ENCODE measurements at regions not wholly inside any gene's neighbourhood (a gene's known extent, or its start where the extent isn't known, plus 50 kb on each side); places are given as distances from the start of the nearest gene placed in this dataset.

GRCh38 chr1:195768377-195768776, 839.9 kb downstream of the KCNT2 start:
- Mint-ChIP-seq H3K36me3 (no peaks in the 10 kb centered on the region), H3K4me3 (no peak overlapping the region), H3K27ac (no peak overlapping the region), H3K9me3 (no peaks in the 10 kb centered on the region), H3K4me1 (no peaks in the 10 kb centered on the region), H3K27me3 (ENCODE audit: insufficient read depth, low read depth) (no peaks in the 10 kb centered on the region)
- TF ChIP-seq, protein P1, sequence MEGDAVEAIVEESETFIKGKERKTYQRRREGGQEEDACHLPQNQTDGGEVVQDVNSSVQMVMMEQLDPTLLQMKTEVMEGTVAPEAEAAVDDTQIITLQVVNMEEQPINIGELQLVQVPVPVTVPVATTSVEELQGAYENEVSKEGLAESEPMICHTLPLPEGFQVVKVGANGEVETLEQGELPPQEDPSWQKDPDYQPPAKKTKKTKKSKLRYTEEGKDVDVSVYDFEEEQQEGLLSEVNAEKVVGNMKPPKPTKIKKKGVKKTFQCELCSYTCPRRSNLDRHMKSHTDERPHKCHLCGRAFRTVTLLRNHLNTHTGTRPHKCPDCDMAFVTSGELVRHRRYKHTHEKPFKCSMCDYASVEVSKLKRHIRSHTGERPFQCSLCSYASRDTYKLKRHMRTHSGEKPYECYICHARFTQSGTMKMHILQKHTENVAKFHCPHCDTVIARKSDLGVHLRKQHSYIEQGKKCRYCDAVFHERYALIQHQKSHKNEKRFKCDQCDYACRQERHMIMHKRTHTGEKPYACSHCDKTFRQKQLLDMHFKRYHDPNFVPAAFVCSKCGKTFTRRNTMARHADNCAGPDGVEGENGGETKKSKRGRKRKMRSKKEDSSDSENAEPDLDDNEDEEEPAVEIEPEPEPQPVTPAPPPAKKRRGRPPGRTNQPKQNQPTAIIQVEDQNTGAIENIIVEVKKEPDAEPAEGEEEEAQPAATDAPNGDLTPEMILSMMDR (IDR thresholded peaks at IDR 0.05) = no peak
- TF ChIP-seq EZH2 (IDR thresholded peaks at IDR 0.05) (no peak), EZH2phosphoT487 (IDR thresholded peaks at IDR 0.05) (no peak)
- DNase-seq (ENCODE audit: low spot score) = no peak
- Histone ChIP-seq H2AFZ (replicated peaks) (no peak overlapping the region), H3K4me1 (no peaks in the 10 kb centered on the region), H3K36me3 (no peaks in the 10 kb centered on the region), H3K4me2 (no peak overlapping the region), H3K27ac (no peak overlapping the region), H4K20me1 (ENCODE audit: low read depth) (no peaks in the 10 kb centered on the region), H3K9me3 (ENCODE audit: low read depth) (no peaks in the 10 kb centered on the region), H3F3A (ENCODE audit: low read depth) (no peaks in the 10 kb centered on the region), H3K4me3 (no peak overlapping the region), H3K9ac (no peak overlapping the region), H3K27me3 (no peaks in the 10 kb centered on the region), H3K79me2 (ENCODE audit: low read depth) (no peaks in the 10 kb centered on the region)

DNA sequence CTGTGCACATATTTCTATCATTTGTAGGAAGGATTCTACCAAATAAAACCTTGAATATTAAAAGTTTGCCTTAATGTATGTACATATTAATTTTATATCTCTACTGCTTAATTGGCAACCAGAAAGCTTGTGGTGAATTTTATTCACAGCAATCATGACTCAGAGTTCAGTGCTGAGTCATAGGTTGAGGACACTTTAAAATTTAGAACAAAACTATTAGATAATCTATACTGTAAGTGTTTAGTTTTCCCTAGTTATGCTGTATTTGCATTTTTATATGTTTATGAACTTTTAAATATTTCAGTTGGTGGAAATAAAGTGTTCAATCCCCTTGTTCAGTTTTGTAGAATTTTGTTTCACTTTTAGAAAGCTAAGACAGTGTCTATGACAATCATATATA, 841.5 kb downstream of the KCNT2 start:
- Mint-ChIP-seq H3K27me3 (ENCODE audit: insufficient read depth, low read depth) (no peaks in the 10 kb centered on the region), H3K4me1 (no peaks in the 10 kb centered on the region), H3K9me3 (no peaks in the 10 kb centered on the region), H3K4me3 (no peak overlapping the region), H3K36me3 (no peaks in the 10 kb centered on the region), H3K27ac (no peak overlapping the region)
- Histone ChIP-seq H3K9me3 (ENCODE audit: low read depth) (no peaks in the 10 kb centered on the region), H3K36me3 (no peaks in the 10 kb centered on the region), H2AFZ (replicated peaks) (no peak overlapping the region), H3K4me1 (no peaks in the 10 kb centered on the region), H3K9ac (no peak overlapping the region), H3K27me3 (no peaks in the 10 kb centered on the region), H3K4me3 (no peak overlapping the region), H3K4me2 (no peak overlapping the region), H3F3A (ENCODE audit: low read depth) (no peaks in the 10 kb centered on the region), H3K79me2 (ENCODE audit: low read depth) (no peaks in the 10 kb centered on the region), H4K20me1 (ENCODE audit: low read depth) (no peaks in the 10 kb centered on the region), H3K27ac (no peak overlapping the region)
- TF ChIP-seq EZH2phosphoT487 (IDR thresholded peaks at IDR 0.05) (no peak), EZH2 (IDR thresholded peaks at IDR 0.05) (no peak)
- TF ChIP-seq, protein P1 (IDR thresholded peaks at IDR 0.05) = no peak
- no peak for DNase-seq (ENCODE audit: low spot score)

DNA sequence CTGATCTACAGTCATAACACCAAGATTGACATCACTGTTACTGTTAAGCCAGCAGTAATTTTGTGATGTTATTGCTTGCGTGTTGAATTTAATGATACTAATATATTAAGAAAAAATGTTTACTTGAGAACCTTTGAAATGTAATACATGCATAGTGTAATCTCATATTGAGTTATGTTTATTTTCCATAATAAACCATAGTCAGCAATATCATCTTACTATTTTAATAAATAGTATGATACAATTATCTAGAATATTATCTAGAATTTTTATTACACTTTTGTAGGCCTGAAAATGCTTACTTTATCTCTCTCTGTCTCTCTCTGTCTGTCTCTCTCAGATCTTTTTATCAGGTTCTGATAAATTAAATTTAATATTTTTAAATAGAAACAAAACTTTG, 843.1 kb downstream of the KCNT2 start:
- TF ChIP-seq EZH2 (IDR thresholded peaks at IDR 0.05) = no peak
- TF ChIP-seq, protein P1 (IDR thresholded peaks at IDR 0.05) = no peak
- TF ChIP-seq EZH2phosphoT487 (IDR thresholded peaks at IDR 0.05) = no peak
- Histone ChIP-seq H3K79me2 (ENCODE audit: low read depth) (no peaks in the 10 kb centered on the region), H3K27ac (no peak overlapping the region), H2AFZ (replicated peaks) (no peak overlapping the region), H3K9ac (no peak overlapping the region), H3K4me1 (no peaks in the 10 kb centered on the region), H4K20me1 (ENCODE audit: low read depth) (no peaks in the 10 kb centered on the region), H3K4me3 (no peak overlapping the region), H3K4me2 (no peak overlapping the region), H3F3A (ENCODE audit: low read depth) (no peaks in the 10 kb centered on the region), H3K9me3 (ENCODE audit: low read depth) (no peaks in the 10 kb centered on the region), H3K27me3 (no peaks in the 10 kb centered on the region), H3K36me3 (no peaks in the 10 kb centered on the region)
- Mint-ChIP-seq H3K27ac (no peak overlapping the region), H3K36me3 (no peaks in the 10 kb centered on the region), H3K27me3 (ENCODE audit: insufficient read depth, low read depth) (no peaks in the 10 kb centered on the region), H3K4me1 (no peaks in the 10 kb centered on the region), H3K4me3 (no peak overlapping the region), H3K9me3 (no peaks in the 10 kb centered on the region)
- no peak for DNase-seq (ENCODE audit: low spot score)

Data from neural progenitor cell (in vitro differentiated cells).